ENCODE measurements at regions not wholly inside any gene's neighbourhood (a gene's known extent, or its start where the extent isn't known, plus 50 kb on each side); places are given as distances from the start of the nearest gene placed in this dataset.

- no peaks in the 10 kb centered on the region for H3K4me1 ChIP-seq (ENCODE audit: control insufficient read depth in 1 of 2, insufficient read depth in 2 of 2, low read length in 2 of 2)
- H2BK120ac ChIP-seq (ENCODE audit: insufficient read depth, low read length, poor library complexity), result no peak overlapping the region
- no peaks in the 10 kb centered on the region for H3K27me3 ChIP-seq (ENCODE audit: insufficient read depth, low read length)
- no peak overlapping the region for H3K27ac ChIP-seq (ENCODE audit: low read depth, low read length)
- no peaks in the 10 kb centered on the region for H3K79me1 ChIP-seq (ENCODE audit: low read length)
- H3K4me3 ChIP-seq (ENCODE audit: low read depth, low read length), result no peak overlapping the region
- H2AFZ ChIP-seq (ENCODE audit: insufficient read depth, low read length, poor library complexity), result no peak overlapping the region
- no peak overlapping the region for H3K9ac ChIP-seq (ENCODE audit: low read length)
- no peak overlapping the region for H2BK12ac ChIP-seq (ENCODE audit: low read length)
- H3K4ac ChIP-seq (ENCODE audit: low read depth, low read length), result no peak overlapping the region
- no peaks in the 10 kb centered on the region for H3K9me3 ChIP-seq (ENCODE audit: insufficient read depth, low read depth, low read length)
- no peaks in the 10 kb centered on the region for H3K79me2 ChIP-seq (ENCODE audit: control insufficient read depth, insufficient read depth, low read length, poor library complexity)
- no peak overlapping the region for H3K18ac ChIP-seq (ENCODE audit: low read length)
- no peak overlapping the region for H3K4me2 ChIP-seq (ENCODE audit: low read length)
- H4K8ac ChIP-seq (ENCODE audit: low read depth, low read length), result no peak overlapping the region
- DNase-seq, result no peak
- no peak overlapping the region for H3K23ac ChIP-seq (ENCODE audit: low read length)
- no peak overlapping the region for H4K12ac ChIP-seq (ENCODE audit: low read depth, low read length)
- no peak overlapping the region for H3K14ac ChIP-seq (ENCODE audit: low read length)
- H2BK5ac ChIP-seq (ENCODE audit: low read depth, low read length, poor library complexity), result no peak overlapping the region
- no peak overlapping the region for H4K91ac ChIP-seq (ENCODE audit: low read depth, low read length)
- no peaks in the 10 kb centered on the region for H3K36me3 ChIP-seq (ENCODE audit: control insufficient read depth in 1 of 2, insufficient read depth in 2 of 2, low read length in 2 of 2)
- no peak overlapping the region for H2AK5ac ChIP-seq (ENCODE audit: low read length)
- WGBS (ENCODE audit: extremely low coverage, insufficient coverage, insufficient read length), result no CpG with 5 or more reads among the region's 7 CpGs
These were observed 511.9 kb downstream of the HAPSTR1 start for GRCh38 chr16:9603316-9603715.

GRCh38 chr16:9607515-9608230 lies 516.2 kb downstream of the HAPSTR1 start:
- no peak overlapping the region for H2BK120ac ChIP-seq (ENCODE audit: insufficient read depth, low read length, poor library complexity)
- no CpG with 5 or more reads among the region's 2 CpGs for WGBS (ENCODE audit: extremely low coverage, insufficient coverage, insufficient read length)
- H3K14ac ChIP-seq (ENCODE audit: low read length), result no peak overlapping the region

GRCh38 chr16:9610727-9611126 lies 519.3 kb downstream of the HAPSTR1 start:
- peak; percentile 34 to 70 for DNase-seq
- no peak overlapping the region for H2BK120ac ChIP-seq (ENCODE audit: insufficient read depth, low read length, poor library complexity)
- no peaks in the 10 kb centered on the region for H3K79me1 ChIP-seq (ENCODE audit: low read length)
- H3K4me2 ChIP-seq (ENCODE audit: low read length), result no peak overlapping the region
- H2BK12ac ChIP-seq (ENCODE audit: low read length), result no peak overlapping the region
- H3K79me2 ChIP-seq (ENCODE audit: control insufficient read depth, insufficient read depth, low read length, poor library complexity), result no peaks in the 10 kb centered on the region
- no peak overlapping the region for H2BK5ac ChIP-seq (ENCODE audit: low read depth, low read length, poor library complexity)
- no peak overlapping the region for H3K4me3 ChIP-seq (ENCODE audit: low read depth, low read length)
- H3K14ac ChIP-seq (ENCODE audit: low read length), result no peak overlapping the region
- H3K4ac ChIP-seq (ENCODE audit: low read depth, low read length), result no peak overlapping the region
- H3K27ac ChIP-seq (ENCODE audit: low read depth, low read length), result no peak overlapping the region
- H4K12ac ChIP-seq (ENCODE audit: low read depth, low read length), result no peak overlapping the region
- H3K36me3 ChIP-seq (ENCODE audit: control insufficient read depth in 1 of 2, insufficient read depth in 2 of 2, low read length in 2 of 2), result no peaks in the 10 kb centered on the region
- no peaks in the 10 kb centered on the region for H3K27me3 ChIP-seq (ENCODE audit: insufficient read depth, low read length)
- no CpG with 5 or more reads among the region's 5 CpGs for WGBS (ENCODE audit: extremely low coverage, insufficient coverage, insufficient read length)
- no peak overlapping the region for H3K23ac ChIP-seq (ENCODE audit: low read length)
- H3K9ac ChIP-seq (ENCODE audit: low read length), result no peak overlapping the region
- peaks cover 4 to 6% of the 10 kb centered on the region in 2 experiments for H3K4me1 ChIP-seq (ENCODE audit: control insufficient read depth in 1 of 2, insufficient read depth in 2 of 2, low read length in 2 of 2)
- H4K8ac ChIP-seq (ENCODE audit: low read depth, low read length), result no peak overlapping the region
- H3K18ac ChIP-seq (ENCODE audit: low read length), result no peak overlapping the region
- no peak overlapping the region for H2AFZ ChIP-seq (ENCODE audit: insufficient read depth, low read length, poor library complexity)
- peaks cover 1% of the 10 kb centered on the region for H3K9me3 ChIP-seq (ENCODE audit: insufficient read depth, low read depth, low read length)
- H2AK5ac ChIP-seq (ENCODE audit: low read length), result no peak overlapping the region
- no peak overlapping the region for H4K91ac ChIP-seq (ENCODE audit: low read depth, low read length)

More at GRCh38 chr16:9607515-9608230, 516.2 kb downstream of the HAPSTR1 start:
- Histone ChIP-seq H2AK5ac (ENCODE audit: low read length) (no peak overlapping the region), H3K4me3 (ENCODE audit: low read depth, low read length) (no peak overlapping the region), H3K79me2 (ENCODE audit: control insufficient read depth, insufficient read depth, low read length, poor library complexity) (no peaks in the 10 kb centered on the region), H3K23ac (ENCODE audit: low read length) (no peak overlapping the region), H3K9ac (ENCODE audit: low read length) (no peak overlapping the region), H3K79me1 (ENCODE audit: low read length) (no peaks in the 10 kb centered on the region), H3K18ac (ENCODE audit: low read length) (no peak overlapping the region), H2BK12ac (ENCODE audit: low read length) (no peak overlapping the region), H4K91ac (ENCODE audit: low read depth, low read length) (no peak overlapping the region), H4K8ac (ENCODE audit: low read depth, low read length) (no peak overlapping the region), H2BK5ac (ENCODE audit: low read depth, low read length, poor library complexity) (no peak overlapping the region), H3K36me3 (ENCODE audit: control insufficient read depth in 1 of 2, insufficient read depth in 2 of 2, low read length in 2 of 2) (no peaks in the 10 kb centered on the region), H3K4ac (ENCODE audit: low read depth, low read length) (no peak overlapping the region), H2AFZ (ENCODE audit: insufficient read depth, low read length, poor library complexity) (no peak overlapping the region), H3K27me3 (ENCODE audit: insufficient read depth, low read length) (no peaks in the 10 kb centered on the region), H3K27ac (ENCODE audit: low read depth, low read length) (no peak overlapping the region), H3K4me2 (ENCODE audit: low read length) (no peak overlapping the region), H3K9me3 (ENCODE audit: insufficient read depth, low read depth, low read length) (peaks cover 1% of the 10 kb centered on the region), H4K12ac (ENCODE audit: low read depth, low read length) (no peak overlapping the region), H3K4me1 (ENCODE audit: control insufficient read depth in 1 of 2, insufficient read depth in 2 of 2, low read length in 2 of 2) (peaks cover 4 to 6% of the 10 kb centered on the region in 2 experiments)
- DNase-seq, result no peak

- Histone ChIP-seq H3K79me1 (ENCODE audit: low read length) (no peaks in the 10 kb centered on the region), H4K8ac (ENCODE audit: low read depth, low read length) (no peak overlapping the region), H2BK120ac (ENCODE audit: insufficient read depth, low read length, poor library complexity) (no peak overlapping the region), H3K36me3 (ENCODE audit: control insufficient read depth in 1 of 2, insufficient read depth in 2 of 2, low read length in 2 of 2) (no peaks in the 10 kb centered on the region), H3K4ac (ENCODE audit: low read depth, low read length) (no peak overlapping the region), H2BK5ac (ENCODE audit: low read depth, low read length, poor library complexity) (no peak overlapping the region), H3K27me3 (ENCODE audit: insufficient read depth, low read length) (no peaks in the 10 kb centered on the region), H3K23ac (ENCODE audit: low read length) (no peak overlapping the region), H3K4me2 (ENCODE audit: low read length) (no peak overlapping the region), H3K9ac (ENCODE audit: low read length) (no peak overlapping the region), H4K91ac (ENCODE audit: low read depth, low read length) (no peak overlapping the region), H3K79me2 (ENCODE audit: control insufficient read depth, insufficient read depth, low read length, poor library complexity) (no peaks in the 10 kb centered on the region), H3K18ac (ENCODE audit: low read length) (no peak overlapping the region), H2AK5ac (ENCODE audit: low read length) (no peak overlapping the region), H4K12ac (ENCODE audit: low read depth, low read length) (no peak overlapping the region), H2BK12ac (ENCODE audit: low read length) (no peak overlapping the region), H2AFZ (ENCODE audit: insufficient read depth, low read length, poor library complexity) (no peak overlapping the region), H3K4me1 (ENCODE audit: control insufficient read depth in 1 of 2, insufficient read depth in 2 of 2, low read length in 2 of 2) (peaks cover 4 to 6% of the 10 kb centered on the region in 2 experiments), H3K9me3 (ENCODE audit: insufficient read depth, low read depth, low read length) (peaks cover 1% of the 10 kb centered on the region), H3K27ac (ENCODE audit: low read depth, low read length) (no peak overlapping the region), H3K4me3 (ENCODE audit: low read depth, low read length) (no peak overlapping the region), H3K14ac (ENCODE audit: low read length) (no peak overlapping the region)
- no peak for DNase-seq
- 100% methylated on average over 2 of the region's 7 CpGs for WGBS (ENCODE audit: extremely low coverage, insufficient coverage, insufficient read length)
These were observed 520.8 kb downstream of the HAPSTR1 start for GRCh38 chr16:9612267-9612666.
